CD4-positive, alpha-beta T cell (primary cell): ENCODE measurements at regions not wholly inside any gene's neighbourhood (a gene's known extent, or its start where the extent isn't known, plus 50 kb on each side); places are given as distances from the start of the nearest gene placed in this dataset.

Source experiments
- ATAC-seq: fragments of 200-7000 bp; cut with Tn5 transposase; one replicate; pipeline ENCODE4 v1.10.0; 2022; ENCODE audit warnings: mild to moderate bottlenecking; ENCODE audit not compliant: poor library complexity
- CTCF ChIA-PET: fragments of 350-600 bp; sonication (Branson Sonifier 250); formaldehyde crosslinking; loops from one replicate; lab custom pipeline; 2021; ENCODE audit warnings: antibody characterized with exemption, inconsistent platforms; lab: Charles Lee
- POLR2A ChIA-PET: fragments of 350-600 bp; sonication (Branson Sonifier 250); formaldehyde crosslinking; loops from one replicate; lab custom pipeline; 2021; ENCODE audit warnings: antibody characterized with exemption, inconsistent platforms; lab: Charles Lee
- DNase-seq, 14 experiments: peaks; one replicate each; pipeline ENCODE4 v3.0.0-alpha.2; 2013 to 2020; ENCODE audit warnings: mixed read lengths in 2 of 14
- H3K27ac ChIP-seq, 2 donors: one replicate each; pipeline versions ENCODE4 v1.5.1 to v1.7.0; 2013; ENCODE audit warnings: low read length in 2 of 2, low read depth in 1 of 2, mild to moderate bottlenecking in 1 of 2
- H3K27me3 ChIP-seq, 2 experiments: 1 replicate in 1 of 2; 2 replicates in 1 of 2; pipeline versions ENCODE4 v1.6.1 to v1.7.0; 2013; ENCODE audit warnings: low read length in 2 of 2, control low read depth in 1 of 2, mild to moderate bottlenecking in 1 of 2, moderate library complexity in 1 of 2; ENCODE audit not compliant: insufficient read depth in 2 of 2, control insufficient read depth in 1 of 2
- H3K36me3 ChIP-seq: one replicate; pipeline ENCODE4 v1.6.1; 2013; ENCODE audit warnings: low read length, control low read depth; ENCODE audit not compliant: insufficient read depth
- H3K4me1 ChIP-seq: one replicate; pipeline ENCODE4 v1.6.1; 2013; ENCODE audit warnings: low read length, control low read depth; ENCODE audit not compliant: insufficient read depth
- H3K4me3 ChIP-seq: one replicate; pipeline ENCODE4 v1.5.1; 2013; ENCODE audit warnings: mild to moderate bottlenecking, low read length, moderate library complexity
- H3K9me3 ChIP-seq, 2 experiments: 1 replicate in 1 of 2; 2 replicates in 1 of 2; pipeline versions ENCODE4 v1.6.1 to v1.7.0; 2013; ENCODE audit warnings: low read length in 2 of 2, mild to moderate bottlenecking in 2 of 2, control low read depth in 1 of 2, moderate library complexity in 1 of 2; ENCODE audit not compliant: control insufficient read depth in 1 of 2, insufficient read depth in 1 of 2
- H3K27ac Mint-ChIP-seq: one replicate; pipeline ENCODE4 v1.8.0; 2020; ENCODE audit warnings: mixed read lengths
- H3K27me3 Mint-ChIP-seq: one replicate; pipeline ENCODE4 v1.8.0; 2021; ENCODE audit warnings: mixed read lengths
- H3K36me3 Mint-ChIP-seq: one replicate; pipeline ENCODE4 v1.8.0; 2021; ENCODE audit warnings: low read depth, mixed read lengths
- H3K4me1 Mint-ChIP-seq: one replicate; pipeline ENCODE4 v1.8.0; 2021; ENCODE audit warnings: low read depth, mixed read lengths
- H3K4me3 Mint-ChIP-seq: one replicate; pipeline ENCODE4 v1.8.0; 2020; ENCODE audit warnings: mild to moderate bottlenecking, mixed read lengths
- H3K9me3 Mint-ChIP-seq: one replicate; pipeline ENCODE4 v1.8.0; 2020; ENCODE audit warnings: mixed read lengths
- CTCF ChIP-seq: fragments of 200-600 bp; IDR thresholded peaks from one replicate; pipeline ENCODE4 v1.8.0; 2022; ENCODE audit warnings: antibody characterized with exemption, mild to moderate bottlenecking
- intact Hi-C, 2 experiments: fragments of 100-400 bp; cut with DNase I in 1 of 2; cut with micrococcal nuclease in 1 of 2; formaldehyde crosslinking; loops; one replicate each; pipeline versions ENCODE4 v1.15.1 to v1.9.0; 2023 to 2025; cut with DNase I, micrococcal nuclease

GRCh38 chr2:185939858-185940257 lies 201.3 kb downstream of the FSIP2 start:
- CTCF ChIA-PET, result no interaction called here
- Histone ChIP-seq H3K27me3 (no peaks in the 10 kb centered on the region), H3K27ac (no peak overlapping the region), H3K9me3 (peaks cover 0 to 23% of the 10 kb centered on the region in 2 experiments), H3K36me3 (no peaks in the 10 kb centered on the region), H3K4me1 (no peaks in the 10 kb centered on the region), H3K4me3 (no peak overlapping the region)
- Mint-ChIP-seq H3K9me3 (peaks cover 6% of the 10 kb centered on the region), H3K27me3 (no peaks in the 10 kb centered on the region), H3K4me3 (no peak overlapping the region), H3K36me3 (peaks cover 25% of the 10 kb centered on the region), H3K4me1 (no peaks in the 10 kb centered on the region), H3K27ac (no peak overlapping the region)
- DNase-seq (no peak), ATAC-seq (no peak)
- POLR2A ChIA-PET, result no interaction called here
- intact Hi-C loops, result no loop called here
- TF ChIP-seq CTCF, result no peak

GRCh38 chr2:185942855-185943254 lies 204.3 kb downstream of the FSIP2 start:
- ChIA-PET POLR2A (no interaction called here), CTCF (no interaction called here)
- Mint-ChIP-seq H3K4me3 (no peak overlapping the region), H3K36me3 (peaks cover 39% of the 10 kb centered on the region), H3K4me1 (no peaks in the 10 kb centered on the region), H3K9me3 (peaks cover 6% of the 10 kb centered on the region), H3K27ac (no peak overlapping the region), H3K27me3 (no peaks in the 10 kb centered on the region)
- Histone ChIP-seq H3K9me3 (peaks cover 0 to 23% of the 10 kb centered on the region in 2 experiments), H3K27ac (no peak overlapping the region), H3K4me3 (no peak overlapping the region), H3K36me3 (no peaks in the 10 kb centered on the region), H3K4me1 (no peaks in the 10 kb centered on the region), H3K27me3 (no peaks in the 10 kb centered on the region)
- intact Hi-C loops, result no loop called here
- ATAC-seq, result no peak
- no peak for DNase-seq
- TF ChIP-seq CTCF, result no peak

- intact Hi-C loops, result no loop called here
- H3K9me3 Mint-ChIP-seq, result peaks cover 4% of the 10 kb centered on the region
- Histone ChIP-seq H3K27ac (no peak overlapping the region), H3K36me3 (no peaks in the 10 kb centered on the region), H3K27me3 (no peaks in the 10 kb centered on the region), H3K9me3 (peaks cover 0 to 14% of the 10 kb centered on the region in 2 experiments), H3K4me1 (no peaks in the 10 kb centered on the region), H3K4me3 (no peak overlapping the region)
- no peaks in the 10 kb centered on the region for H3K4me1 Mint-ChIP-seq
- no peak for TF ChIP-seq CTCF
- ChIA-PET POLR2A (no interaction called here), CTCF (no interaction called here)
- H3K27me3 Mint-ChIP-seq, result no peaks in the 10 kb centered on the region
- ATAC-seq, result no peak
- H3K4me3 Mint-ChIP-seq, result no peak overlapping the region
- DNase-seq, result no peak
- H3K27ac Mint-ChIP-seq, result no peak overlapping the region
- H3K36me3 Mint-ChIP-seq, result peaks cover 43% of the 10 kb centered on the region
Measured at GRCh38 chr2:185947722-185948121, 209.1 kb downstream of the FSIP2 start.
